Epithelial cell of esophagus (primary cell): ENCODE measurements at regions not wholly inside any gene's neighbourhood (a gene's known extent, or its start where the extent isn't known, plus 50 kb on each side); places are given as distances from the start of the nearest gene placed in this dataset.

Source experiments
- DNase-seq: peaks from one replicate; pipeline ENCODE4 v3.0.0; 2010; ENCODE audit warnings: low read depth
- H3K4me3 ChIP-seq: 2 replicates; pipeline ENCODE4 v1.5.1; 2011; ENCODE audit warnings: mild to moderate bottlenecking, low read length, control low read depth
- TF ChIP-seq, protein P1 (sequence below): IDR thresholded peaks from 2 replicates; pipeline ENCODE4 v1.5.1; 2011; ENCODE audit warnings: low read depth, mild to moderate bottlenecking, low read length, control low read depth, inconsistent platforms; ENCODE audit not compliant: insufficient read depth; ENCODE audit errors: missing control alignments

DNA sequence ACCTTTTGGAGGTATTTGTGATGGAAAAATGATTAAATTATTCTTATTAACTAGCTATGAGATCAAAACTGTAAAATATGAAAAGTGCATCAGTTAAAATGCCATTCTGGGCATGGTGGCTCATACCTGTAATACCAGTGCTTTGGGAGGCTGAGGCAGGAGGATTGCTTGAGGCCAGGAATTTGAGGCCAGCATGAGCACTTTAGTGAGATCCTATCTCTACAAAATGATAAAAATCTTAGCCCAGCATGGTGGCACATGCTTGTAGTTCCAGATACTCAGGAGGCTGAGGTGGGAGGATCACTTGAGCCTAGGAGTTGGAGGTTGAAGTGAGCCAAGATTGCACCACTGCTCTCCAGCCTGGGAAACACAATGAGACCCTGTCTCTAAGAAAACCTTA, 252.5 kb upstream of the SEMA6A start:
- no peak for DNase-seq
- no peak overlapping the region for H3K4me3 ChIP-seq
- TF ChIP-seq, protein P1, sequence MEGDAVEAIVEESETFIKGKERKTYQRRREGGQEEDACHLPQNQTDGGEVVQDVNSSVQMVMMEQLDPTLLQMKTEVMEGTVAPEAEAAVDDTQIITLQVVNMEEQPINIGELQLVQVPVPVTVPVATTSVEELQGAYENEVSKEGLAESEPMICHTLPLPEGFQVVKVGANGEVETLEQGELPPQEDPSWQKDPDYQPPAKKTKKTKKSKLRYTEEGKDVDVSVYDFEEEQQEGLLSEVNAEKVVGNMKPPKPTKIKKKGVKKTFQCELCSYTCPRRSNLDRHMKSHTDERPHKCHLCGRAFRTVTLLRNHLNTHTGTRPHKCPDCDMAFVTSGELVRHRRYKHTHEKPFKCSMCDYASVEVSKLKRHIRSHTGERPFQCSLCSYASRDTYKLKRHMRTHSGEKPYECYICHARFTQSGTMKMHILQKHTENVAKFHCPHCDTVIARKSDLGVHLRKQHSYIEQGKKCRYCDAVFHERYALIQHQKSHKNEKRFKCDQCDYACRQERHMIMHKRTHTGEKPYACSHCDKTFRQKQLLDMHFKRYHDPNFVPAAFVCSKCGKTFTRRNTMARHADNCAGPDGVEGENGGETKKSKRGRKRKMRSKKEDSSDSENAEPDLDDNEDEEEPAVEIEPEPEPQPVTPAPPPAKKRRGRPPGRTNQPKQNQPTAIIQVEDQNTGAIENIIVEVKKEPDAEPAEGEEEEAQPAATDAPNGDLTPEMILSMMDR = no peak

DNA sequence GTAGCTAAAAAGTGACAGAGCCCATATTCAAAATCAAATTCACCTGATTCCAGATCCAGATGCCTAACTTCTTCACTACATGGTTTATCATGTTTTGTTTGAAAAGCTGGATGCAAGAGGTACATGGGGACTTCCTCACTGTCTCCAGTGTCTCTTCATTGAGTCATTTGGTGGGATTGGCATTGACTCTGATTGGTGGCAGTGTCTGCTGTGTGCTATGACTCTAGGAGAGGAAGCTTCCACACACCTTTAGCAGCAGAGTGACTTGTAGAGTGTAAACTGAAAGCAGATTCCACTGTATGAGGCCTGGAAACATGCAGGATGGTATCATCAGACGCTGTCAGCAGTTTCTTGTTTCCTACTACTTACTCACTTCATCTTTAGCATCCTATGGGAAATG, 250.9 kb upstream of the SEMA6A start:
- no peak for DNase-seq
- TF ChIP-seq, protein P1 = no peak
- no peak overlapping the region for H3K4me3 ChIP-seq

DNA sequence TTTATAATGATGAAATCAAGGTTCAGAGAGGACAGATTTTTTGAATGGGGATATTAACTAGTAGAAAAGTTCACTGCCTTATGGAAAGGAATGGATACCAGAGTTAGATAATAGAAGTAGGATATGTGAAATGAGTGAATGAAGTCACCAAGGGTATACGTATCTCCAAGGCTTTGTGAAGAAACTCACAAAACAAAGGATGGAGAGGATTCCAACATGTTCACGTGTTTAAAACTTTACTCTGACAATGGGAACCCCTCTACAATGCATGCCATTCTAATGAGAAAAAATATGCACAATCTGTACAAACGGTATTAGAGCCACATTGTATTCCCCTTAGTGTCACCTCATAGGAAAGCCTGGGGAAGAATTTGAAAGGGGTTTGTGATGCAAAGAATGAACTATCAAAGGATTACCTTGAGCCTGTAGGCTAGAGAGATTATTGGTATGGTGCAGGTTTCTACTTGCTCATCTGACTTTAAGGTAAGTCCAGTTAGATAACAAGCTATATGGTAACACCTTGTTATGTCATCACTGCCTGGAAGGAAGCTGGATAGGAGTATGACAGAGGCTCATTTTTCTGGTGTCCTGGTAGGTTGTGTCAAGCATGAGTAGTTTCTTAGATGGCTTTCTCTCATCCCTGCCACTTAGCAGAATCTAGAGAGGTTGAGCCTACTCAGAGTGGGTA, 250.3 kb upstream of the SEMA6A start:
- H3K4me3 ChIP-seq = no peak overlapping the region
- peak; percentile 48 for DNase-seq
- TF ChIP-seq, protein P1 = no peak

DNA sequence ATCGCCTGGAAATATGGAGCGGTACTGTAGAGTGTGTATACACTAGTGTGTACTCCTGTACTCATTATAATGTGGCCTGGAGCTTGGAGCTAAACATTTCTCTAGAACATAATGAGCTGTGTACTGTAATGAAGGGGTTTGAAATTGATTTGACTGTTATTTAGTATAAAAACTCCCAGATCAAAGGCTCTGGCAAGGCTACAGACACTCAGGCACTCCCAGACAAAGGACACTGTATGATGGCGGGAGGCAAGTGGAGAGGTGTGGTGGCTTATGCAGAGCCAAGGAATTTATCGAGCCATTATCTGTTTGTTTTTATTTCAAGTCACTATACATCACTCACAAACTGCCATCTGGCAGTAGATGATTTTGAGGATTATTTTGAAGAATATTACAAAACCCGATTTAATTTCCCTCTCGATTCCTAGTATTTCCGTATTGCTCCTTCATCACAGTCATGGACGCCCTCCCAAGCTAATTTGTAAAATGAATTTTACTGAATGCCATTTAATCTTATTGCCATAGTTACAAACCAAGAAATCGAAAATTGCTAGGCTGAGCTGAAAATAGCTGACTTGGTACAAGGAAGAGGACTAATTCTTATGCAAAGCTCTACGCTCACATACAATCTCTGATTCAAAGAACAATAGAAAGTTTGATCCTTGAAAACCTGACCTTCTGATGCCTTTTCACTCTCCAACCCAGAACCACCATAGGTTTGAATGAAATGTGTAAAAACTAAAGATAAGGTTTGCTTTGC, 240.2 kb upstream of the SEMA6A start:
- no peak overlapping the region for H3K4me3 ChIP-seq
- DNase-seq = no peak
- TF ChIP-seq, protein P1 = no peak

DNA sequence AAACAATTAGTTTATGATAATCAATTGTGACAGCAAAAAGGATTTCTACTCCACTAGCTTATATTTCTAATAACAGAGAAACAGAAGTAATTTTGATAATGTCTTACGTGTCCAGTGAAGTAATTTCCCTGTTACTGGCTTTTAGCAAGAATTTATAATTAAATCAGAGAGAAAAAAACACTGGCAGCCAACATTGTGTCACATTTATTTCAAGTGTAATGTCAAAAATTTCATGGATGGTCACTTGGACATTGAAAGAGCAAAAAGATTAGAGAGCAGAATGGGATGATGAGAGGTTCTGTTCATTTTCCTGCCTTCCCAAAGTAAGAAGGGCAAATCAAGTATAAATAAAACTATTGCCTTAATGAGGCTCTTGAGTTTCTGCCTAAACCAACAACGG, 239.3 kb upstream of the SEMA6A start:
- TF ChIP-seq, protein P1 = no peak
- no peak for DNase-seq
- no peak overlapping the region for H3K4me3 ChIP-seq

DNA sequence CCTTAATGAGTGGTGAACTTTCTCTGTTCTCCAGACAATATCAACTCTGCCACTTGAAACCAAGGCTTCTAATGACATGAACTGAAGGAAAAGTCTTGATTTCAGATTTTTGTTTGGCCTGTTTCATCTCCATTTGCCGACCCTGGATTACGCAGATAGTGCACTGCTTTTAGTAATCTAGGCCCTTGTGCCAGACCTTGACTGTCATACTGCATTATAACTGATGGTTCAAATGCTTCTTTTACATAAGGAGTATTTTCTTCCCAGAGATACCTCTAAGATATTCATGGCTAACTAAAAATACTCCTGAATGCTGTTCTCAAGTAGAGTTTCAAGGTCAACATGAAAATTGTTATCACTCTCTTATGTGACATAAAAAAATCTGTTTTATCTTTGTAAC, 238.7 kb upstream of the SEMA6A start:
- H3K4me3 ChIP-seq = no peak overlapping the region
- TF ChIP-seq, protein P1 = no peak
- no peak for DNase-seq

DNA sequence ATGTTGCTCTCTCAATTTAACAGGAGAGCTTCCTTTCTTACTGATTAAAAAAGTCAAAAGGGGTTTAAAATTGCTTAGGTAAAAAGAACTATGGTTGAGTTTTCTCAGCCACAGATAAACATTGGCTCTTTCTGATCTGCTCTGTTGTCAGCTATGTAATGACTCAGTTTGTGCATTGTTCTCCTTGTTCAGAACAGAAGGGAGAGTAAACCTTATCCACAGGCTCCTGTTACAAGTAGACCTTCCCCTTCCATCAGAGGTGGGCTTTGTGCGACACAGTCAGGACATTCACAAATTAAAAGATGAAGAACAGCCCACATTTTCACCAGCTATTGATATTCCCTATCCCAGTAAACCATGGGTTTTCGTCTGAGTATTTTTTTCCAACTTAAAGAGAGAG, 236.3 kb upstream of the SEMA6A start:
- TF ChIP-seq, protein P1 = no peak
- DNase-seq = no peak
- no peak overlapping the region for H3K4me3 ChIP-seq
